ENCODE measurements at regions not wholly inside any gene's neighbourhood (a gene's known extent, or its start where the extent isn't known, plus 50 kb on each side); places are given as distances from the start of the nearest gene placed in this dataset.
"Not testable (repeated sequence)": the region's sequence is repeated elsewhere in the genome, so short reads cannot be mapped to it uniquely, and the experiment has no call there.

DNA sequence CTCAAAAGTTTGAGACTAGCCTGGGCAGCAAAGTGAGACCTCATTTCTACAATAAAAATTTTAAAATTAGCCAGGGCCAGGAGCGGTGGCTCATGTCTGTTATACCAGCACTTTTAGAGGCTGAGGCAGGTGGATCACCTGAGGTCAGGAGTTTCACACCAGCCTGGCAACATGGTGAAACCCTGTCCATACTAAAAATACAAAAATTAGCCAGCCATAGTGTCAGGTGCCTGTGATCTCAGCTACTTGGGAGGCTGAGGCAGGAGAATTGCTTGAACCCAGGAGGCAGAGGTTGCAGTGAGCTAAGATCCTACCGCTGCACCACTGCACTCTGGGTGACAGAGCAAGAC lies 85.1 kb upstream of the MAP4 start:
- not testable (repeated sequence) for DNase-seq

GRCh38 chr3:48092270-48092669 lies 76.1 kb upstream of the MAP4 start:
- no peak for DNase-seq

- DNase-seq: no peak
These were observed 74.1 kb upstream of the MAP4 start for GRCh38 chr3:48090166-48090939.

DNA sequence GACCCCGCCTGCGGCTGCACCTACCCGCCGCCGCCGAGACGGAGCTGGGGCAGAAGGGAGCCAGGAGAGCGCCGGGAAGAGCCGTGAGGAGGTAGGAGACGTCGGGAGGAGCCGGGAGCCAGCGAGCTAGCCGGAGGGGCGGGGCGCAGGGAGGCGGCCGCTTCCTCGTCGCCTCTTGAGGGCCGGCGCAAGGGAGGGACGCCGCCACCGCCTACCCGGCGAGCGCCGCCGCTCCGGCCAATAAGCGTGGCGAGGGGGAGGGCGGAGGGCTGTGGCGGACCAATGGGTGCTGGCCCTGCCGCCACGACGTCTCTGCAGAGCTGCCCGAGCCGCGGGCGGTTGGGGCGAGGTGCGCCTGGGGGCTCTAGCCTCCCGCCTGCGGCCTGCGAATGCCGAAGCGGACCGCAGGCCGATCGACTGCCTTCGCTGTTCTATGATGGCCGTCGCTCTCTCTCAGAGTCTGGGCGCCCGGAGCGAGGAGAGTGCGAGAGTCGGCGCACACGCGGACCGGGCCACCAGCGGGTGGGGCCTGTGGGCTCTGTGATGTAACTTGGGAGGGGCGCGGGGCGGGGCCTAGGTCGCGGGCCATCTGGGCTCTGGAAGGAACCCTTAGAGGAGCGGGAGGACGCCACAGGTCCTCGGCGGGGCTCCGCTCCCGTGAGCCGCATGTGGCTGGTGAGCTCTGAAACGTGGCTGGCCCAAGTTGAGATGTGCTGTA lies 72.7 kb upstream of the MAP4 start:
- peak; percentile 73 to 86 for DNase-seq

DNA sequence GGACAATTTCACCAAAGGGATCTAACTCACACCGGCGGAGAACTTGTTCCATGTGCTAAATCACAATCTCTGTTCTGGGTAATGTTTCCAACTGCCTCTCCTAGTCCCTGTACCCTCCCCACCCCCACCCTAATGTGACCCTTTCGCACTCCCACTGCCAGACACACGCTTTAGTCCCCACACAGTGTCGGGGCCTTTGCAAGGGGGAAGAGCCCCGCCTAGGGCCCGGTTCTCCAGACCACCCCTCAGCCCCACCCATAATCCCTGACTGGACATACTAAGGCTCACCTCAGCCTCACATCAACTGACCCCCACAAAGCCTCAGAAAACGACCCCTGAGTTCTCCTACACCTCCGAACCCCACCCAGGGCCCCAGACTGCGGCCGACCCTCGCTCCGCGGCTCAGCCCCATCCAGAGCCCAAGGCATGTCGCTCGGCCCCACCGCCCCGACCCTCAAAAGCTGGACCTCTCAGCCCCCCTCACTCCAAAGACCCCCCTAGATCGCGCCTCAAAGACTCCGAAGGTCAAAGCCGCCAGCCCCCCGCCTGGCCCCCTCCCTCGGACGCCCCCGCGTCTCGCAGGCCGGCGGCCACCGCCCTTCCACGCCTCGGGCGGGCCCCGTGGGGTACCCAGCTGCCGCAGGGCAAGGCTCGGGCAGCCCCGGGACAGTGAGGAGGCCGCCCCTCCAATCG lies 72.0 kb upstream of the MAP4 start:
- no peak for DNase-seq

DNA sequence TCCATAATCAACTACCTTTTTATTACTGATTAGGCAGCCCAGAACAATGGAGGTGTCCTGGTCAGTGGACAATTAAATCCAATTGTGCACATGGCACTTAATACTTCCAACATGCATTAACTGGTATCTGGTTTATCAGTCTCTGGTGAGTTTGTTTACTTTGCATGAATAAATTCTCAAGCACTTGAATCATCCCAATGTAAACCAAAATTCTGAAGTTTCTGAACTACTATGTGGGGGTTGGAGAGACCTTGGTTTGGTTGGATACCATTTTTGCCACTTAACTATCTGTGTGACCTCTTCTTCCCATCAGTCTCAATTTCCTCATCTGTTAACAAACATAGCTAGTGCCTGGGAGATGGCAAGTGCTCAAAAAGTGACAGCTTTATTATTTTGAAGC lies 70.5 kb upstream of the MAP4 start:
- DNase-seq: no peak

DNA sequence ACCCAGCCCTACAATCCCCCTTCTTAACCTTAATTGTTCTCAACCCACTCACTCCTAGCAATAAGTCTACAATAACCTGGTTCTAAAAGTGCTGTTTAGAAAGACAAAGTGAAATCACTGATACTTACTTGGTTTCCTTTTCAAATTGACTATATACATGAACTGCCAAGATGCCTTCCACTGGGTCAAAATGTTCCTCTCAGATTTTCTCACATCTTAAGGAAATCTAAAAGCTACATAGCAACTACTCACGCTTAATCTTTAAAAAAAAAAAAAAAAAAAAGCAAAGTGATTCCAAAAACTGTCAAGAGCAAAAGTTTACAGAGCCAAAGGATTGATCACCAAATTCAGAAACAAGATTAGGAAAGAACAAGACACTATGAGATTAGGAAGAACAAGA lies 68.7 kb upstream of the MAP4 start:
- no peak for DNase-seq

DNA sequence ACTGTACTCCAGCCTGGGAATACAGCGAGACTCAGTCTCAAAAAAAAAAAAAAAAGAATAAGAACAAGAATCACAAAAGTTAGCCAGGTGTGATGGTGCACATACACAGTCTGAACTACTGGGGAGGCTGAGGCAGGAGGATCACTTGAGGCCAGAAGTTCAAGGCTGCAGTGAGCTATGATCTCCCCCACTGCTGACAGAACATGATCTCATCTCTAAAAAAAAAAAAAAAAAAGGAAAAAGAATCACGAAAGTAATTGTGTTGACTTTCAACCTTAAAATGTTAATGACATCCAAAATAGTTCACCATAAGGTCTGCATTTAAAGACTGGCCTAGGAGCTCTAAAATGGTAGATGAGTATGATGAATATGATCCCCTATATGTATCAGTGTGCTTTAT lies 68.0 kb upstream of the MAP4 start:
- no peak for DNase-seq

- DNase-seq: no peak
These were observed 66.5 kb upstream of the MAP4 start for GRCh38 chr3:48082580-48083184.

- DNase-seq: no peak
These were observed 61.6 kb upstream of the MAP4 start for GRCh38 chr3:48077815-48078214.

GRCh38 chr3:48070030-48070429 lies 53.8 kb upstream of the MAP4 start:
- no peak for DNase-seq

- no peak for DNase-seq
These were observed 53.1 kb upstream of the MAP4 start for GRCh38 chr3:48069339-48069738.

- no peak for DNase-seq
These were observed 52.7 kb upstream of the MAP4 start for GRCh38 chr3:48068886-48069285.

- not testable (repeated sequence) for DNase-seq
These were observed 52.1 kb upstream of the MAP4 start for GRCh38 chr3:48068320-48068719.

DNA sequence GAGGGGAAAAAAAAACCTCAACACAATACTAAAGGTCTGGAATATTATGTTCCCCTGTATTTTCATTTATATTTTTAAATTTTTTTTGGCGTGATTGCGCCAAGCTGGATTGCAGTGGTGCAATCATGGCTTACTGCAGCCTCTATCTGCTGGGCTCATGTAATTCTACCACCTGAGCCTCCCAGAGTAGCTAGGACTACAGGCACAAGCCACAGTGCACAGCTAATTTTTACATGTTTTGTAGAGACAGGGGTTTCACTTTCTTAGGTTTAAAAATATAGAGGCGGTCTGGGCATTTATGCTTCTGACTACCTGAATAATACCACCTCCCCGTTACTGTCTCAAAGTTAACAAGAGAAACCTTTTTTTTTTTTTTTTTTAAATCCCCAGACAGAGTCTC lies 51.1 kb upstream of the MAP4 start:
- DNase-seq: no peak
